H9 (cell line): ENCODE measurements at regions not wholly inside any gene's neighbourhood (a gene's known extent, or its start where the extent isn't known, plus 50 kb on each side); places are given as distances from the start of the nearest gene placed in this dataset.

Experiments used
- DNase-seq: peaks from one replicate; pipeline ENCODE4 v3.0.0-alpha.2; 2017
- H2AFZ ChIP-seq: one replicate; pipeline ENCODE4 v1.6.1; 2013; ENCODE audit warnings: mild to moderate bottlenecking, low read length, control low read depth, moderate library complexity
- H2AK5ac ChIP-seq: 2 replicates; pipeline ENCODE4 v1.6.1; 2013; ENCODE audit warnings: low read length, control low read depth, mixed read lengths; ENCODE audit not compliant: insufficient read length
- H2BK120ac ChIP-seq: one replicate; pipeline ENCODE4 v1.6.1; 2013; ENCODE audit warnings: low read depth, mild to moderate bottlenecking, low read length, control low read depth, inconsistent platforms; ENCODE audit not compliant: poor library complexity, severe bottlenecking
- H2BK12ac ChIP-seq: 2 replicates; pipeline ENCODE4 v1.6.1; 2013; ENCODE audit warnings: low read length, control low read depth, mixed read lengths, low read depth; ENCODE audit not compliant: insufficient read length
- H2BK15ac ChIP-seq: 2 replicates; pipeline ENCODE4 v1.6.1; 2013; ENCODE audit warnings: low read depth, low read length, control low read depth
- H2BK20ac ChIP-seq: one replicate; pipeline ENCODE4 v1.6.1; 2013; ENCODE audit warnings: low read depth, mild to moderate bottlenecking, low read length, control low read depth, inconsistent platforms; ENCODE audit not compliant: poor library complexity, severe bottlenecking
- H2BK5ac ChIP-seq: 2 replicates; pipeline ENCODE4 v1.6.1; 2013; ENCODE audit warnings: low read length, control low read depth, mixed read lengths; ENCODE audit not compliant: insufficient read length
- H3K14ac ChIP-seq: 2 replicates; pipeline ENCODE4 v1.6.1; 2013; ENCODE audit warnings: low read length, control low read depth; ENCODE audit not compliant: insufficient read depth
- H3K18ac ChIP-seq: 2 replicates; pipeline ENCODE4 v1.6.1; 2013; ENCODE audit warnings: low read depth, mild to moderate bottlenecking, mixed read lengths, low read length, control low read depth; ENCODE audit not compliant: insufficient read length
- H3K23ac ChIP-seq: 2 replicates; pipeline ENCODE4 v1.6.1; 2013; ENCODE audit warnings: low read length, control low read depth, mixed read lengths, low read depth; ENCODE audit not compliant: insufficient read length
- H3K23me2 ChIP-seq: 2 replicates; pipeline ENCODE4 v1.6.1; 2013; ENCODE audit warnings: low read depth, mild to moderate bottlenecking, mixed read lengths, low read length, control low read depth; ENCODE audit not compliant: insufficient read length, poor library complexity, severe bottlenecking
- H3K27ac ChIP-seq: 2 replicates; pipeline ENCODE4 v1.5.1; 2013; ENCODE audit warnings: low read length, control low read depth, mixed read lengths, low read depth; ENCODE audit not compliant: insufficient read length
- H3K27me3 ChIP-seq: 2 replicates; pipeline ENCODE4 v1.6.1; 2013; ENCODE audit warnings: low read length, control low read depth, inconsistent platforms; ENCODE audit not compliant: insufficient read depth
- H3K4ac ChIP-seq: 2 replicates; pipeline ENCODE4 v1.6.1; 2013; ENCODE audit warnings: low read depth, mild to moderate bottlenecking, control low read depth, inconsistent platforms, low read length, moderate library complexity
- H3K4me1 ChIP-seq: 2 replicates; pipeline ENCODE4 v1.6.1; 2013; ENCODE audit warnings: low read length, control low read depth, inconsistent platforms; ENCODE audit not compliant: insufficient read depth
- H3K4me2 ChIP-seq: 2 replicates; pipeline ENCODE4 v1.6.1; 2013; ENCODE audit warnings: low read length, control low read depth, mixed read lengths; ENCODE audit not compliant: insufficient read length, insufficient read depth
- H3K56ac ChIP-seq: 2 replicates; pipeline ENCODE4 v1.6.1; 2013; ENCODE audit warnings: low read depth, mild to moderate bottlenecking, mixed read lengths, low read length, control low read depth; ENCODE audit not compliant: insufficient read length
- H3K79me1 ChIP-seq: 2 replicates; pipeline ENCODE4 v1.6.1; 2013; ENCODE audit warnings: low read depth, mild to moderate bottlenecking, moderate library complexity, low read length, control low read depth, inconsistent platforms; ENCODE audit not compliant: insufficient read depth, poor library complexity, severe bottlenecking
- H3K79me2 ChIP-seq: 2 replicates; pipeline ENCODE4 v1.6.1; 2013; ENCODE audit warnings: low read length, control low read depth, inconsistent platforms; ENCODE audit not compliant: insufficient read depth
- H3K9ac ChIP-seq: 2 replicates; pipeline ENCODE4 v1.6.1; 2013; ENCODE audit warnings: low read length, control low read depth, mixed read lengths; ENCODE audit not compliant: insufficient read length; ENCODE audit errors: extremely low read depth
- H3K9me3 ChIP-seq: one replicate; pipeline ENCODE4 v1.6.1; 2013; ENCODE audit warnings: low read depth, low read length, inconsistent platforms; ENCODE audit not compliant: control insufficient read depth
- H3T11ph ChIP-seq: one replicate; pipeline ENCODE4 v1.6.1; 2013; ENCODE audit warnings: mild to moderate bottlenecking, low read length, control low read depth, inconsistent platforms
- H4K20me1 ChIP-seq: one replicate; pipeline ENCODE4 v1.6.1; 2013; ENCODE audit not compliant: control insufficient read depth, insufficient read length, insufficient read depth
- H4K5ac ChIP-seq: 2 replicates; pipeline ENCODE4 v1.6.1; 2013; ENCODE audit warnings: low read depth, mild to moderate bottlenecking, mixed read lengths, low read length, control low read depth; ENCODE audit not compliant: insufficient read length
- H4K8ac ChIP-seq: replicated peaks from 2 replicates; pipeline ENCODE4 v1.6.1; 2013; ENCODE audit warnings: low read length, control low read depth, mixed read lengths, low read depth; ENCODE audit not compliant: insufficient read length
- H4K91ac ChIP-seq: 2 replicates; pipeline ENCODE4 v1.6.1; 2013; ENCODE audit warnings: low read depth, mild to moderate bottlenecking, moderate library complexity, mixed read lengths, low read length, control low read depth; ENCODE audit not compliant: insufficient read length
- H3K27ac Mint-ChIP-seq, 3 experiments: 2 replicates in 2 of 3; 3 replicates in 1 of 3; pipeline ENCODE4 v1.8.0; 2020 to 2021; ENCODE audit warnings: mixed read lengths in 3 of 3, mild to moderate bottlenecking in 1 of 3, moderate library complexity in 1 of 3
- H3K27me3 Mint-ChIP-seq: 2 replicates; pipeline ENCODE4 v1.8.0; 2021; ENCODE audit warnings: low read depth, mild to moderate bottlenecking, moderate library complexity, mixed read lengths
- H3K36me3 Mint-ChIP-seq, 3 experiments: 2 replicates in 2 of 3; 3 replicates in 1 of 3; pipeline ENCODE4 v1.8.0; 2020 to 2021; ENCODE audit warnings: low read depth in 3 of 3, mixed read lengths in 3 of 3; ENCODE audit not compliant: insufficient read depth in 1 of 3
- H3K4me1 Mint-ChIP-seq, 2 experiments: 2 replicates each; pipeline ENCODE4 v1.8.0; 2020; ENCODE audit warnings: mixed read lengths in 2 of 2
- H3K4me3 Mint-ChIP-seq, 2 experiments: 2 replicates in 1 of 2; 3 replicates in 1 of 2; pipeline ENCODE4 v1.8.0; 2020 to 2021; ENCODE audit warnings: mild to moderate bottlenecking in 2 of 2, mixed read lengths in 2 of 2, moderate library complexity in 1 of 2
- H3K9me3 Mint-ChIP-seq, 2 experiments: 2 replicates in 1 of 2; 3 replicates in 1 of 2; pipeline ENCODE4 v1.8.0; 2020; ENCODE audit warnings: mild to moderate bottlenecking in 2 of 2, mixed read lengths in 2 of 2, moderate library complexity in 1 of 2
- CTCF ChIP-seq: fragments of 200-600 bp; sonication (generic); conservative IDR thresholded peaks from 3 replicates; pipeline ENCODE4 v1.8.0; 2021; ENCODE audit warnings: antibody characterized with exemption, mild to moderate bottlenecking
- WGBS: extraction: QIAGEN DNeasy Blood & Tissue Kit; methylation state at CpG from one replicate; pipeline ENCODE4 v1.1.7; 2013; ENCODE audit warnings: missing lambda C conversion rate, low lambda C conversion rate, mixed read lengths; ENCODE audit not compliant: insufficient read length; ENCODE audit errors: extremely low coverage; 5-methylcytosine and 5-hydroxymethylcytosine counted together

GRCh38 chr11:30653606-30654005, 67.5 kb upstream of the MPPED2 start:
- Mint-ChIP-seq H3K27me3 (no peaks in the 10 kb centered on the region; the same call in none of the 2 replicates), H3K36me3 (no peaks in the 10 kb centered on the region), H3K27ac (no peak overlapping the region), H3K4me1 (0 out of 4 replicates have a peak, but pooled peaks cover 0 to 5% of the 10 kb centered on the region in 2 experiments), H3K4me3 (no peak overlapping the region), H3K9me3 (no peaks in the 10 kb centered on the region; a peak in 1 of 5 replicates)
- no peak overlapping the region for H2AFZ ChIP-seq
- no peak overlapping the region for H3K14ac ChIP-seq
- no peak overlapping the region for H2BK120ac ChIP-seq
- no peak overlapping the region for H4K91ac ChIP-seq
- no peak overlapping the region for H4K8ac ChIP-seq
- no peaks in the 10 kb centered on the region for H3K9me3 ChIP-seq
- H4K20me1 ChIP-seq = no peaks in the 10 kb centered on the region
- H2AK5ac ChIP-seq = no peak overlapping the region
- no peak overlapping the region for H2BK15ac ChIP-seq
- H3K18ac ChIP-seq = no peak overlapping the region
- no peak overlapping the region for H3T11ph ChIP-seq
- H3K9ac ChIP-seq = no peak overlapping the region
- no peaks in the 10 kb centered on the region for H3K4me1 ChIP-seq
- DNase-seq = no peak
- no peak overlapping the region for H3K56ac ChIP-seq
- no peak overlapping the region for H4K5ac ChIP-seq
- H3K79me2 ChIP-seq = no peaks in the 10 kb centered on the region
- no peak overlapping the region for H3K4ac ChIP-seq
- no CpG with 5 or more reads among the region's 1 CpG for WGBS
- no peak overlapping the region for H3K27ac ChIP-seq
- no peaks in the 10 kb centered on the region for H3K79me1 ChIP-seq
- no peaks in the 10 kb centered on the region for H3K23me2 ChIP-seq
- TF ChIP-seq CTCF = peak; percentile 21; the same call in 1 of the 3 replicates
- no peak overlapping the region for H2BK12ac ChIP-seq
- no peaks in the 10 kb centered on the region for H3K27me3 ChIP-seq
- no peak overlapping the region for H2BK5ac ChIP-seq
- H3K4me2 ChIP-seq = no peak overlapping the region
- H2BK20ac ChIP-seq = no peak overlapping the region
- H3K23ac ChIP-seq = no peak overlapping the region
